A673 (cell line): ENCODE measurements at regions not wholly inside any gene's neighbourhood (a gene's known extent, or its start where the extent isn't known, plus 50 kb on each side); places are given as distances from the start of the nearest gene placed in this dataset.
"Not testable (repeated sequence)": the region's sequence is repeated elsewhere in the genome, so short reads cannot be mapped to it uniquely, and the experiment has no call there.

Experiments used
- BruUV-seq: library from RNA; stranded (reverse); fragments of 400-500 nt; replicated peaks from 2 replicates; lab custom pipeline; 2021; lab: Mats Ljungman, UMichigan
- CTCF ChIA-PET: fragments of 300-600 bp; sonication (Branson Sonifier 250); formaldehyde crosslinking; loops from one replicate; lab custom pipeline; 2022; ENCODE audit warnings: antibody characterized with exemption; lab: Charles Lee
- POLR2A ChIA-PET: fragments of 300-600 bp; sonication (Branson Sonifier 250); formaldehyde crosslinking; loops from one replicate; lab custom pipeline; 2022; ENCODE audit warnings: antibody characterized with exemption; ENCODE audit not compliant: low non-redundant PET; lab: Charles Lee
- DNase-seq: peaks from one replicate; pipeline ENCODE4 v3.0.0-alpha.2; 2015; ENCODE audit warnings: low spot score
- H3K27ac ChIP-seq: fragments of 200-600 bp; sonication (generic); 2 replicates; pipeline ENCODE4 v1.5.1; 2016; ENCODE audit warnings: mixed run types, low read depth, mild to moderate bottlenecking, mixed read lengths, antibody characterized with exemption, low read length; ENCODE audit not compliant: poor library complexity, severe bottlenecking
- H3K27me3 ChIP-seq: fragments of 200-600 bp; sonication (generic); replicated peaks from 2 replicates; pipeline ENCODE4 v1.6.1; 2017; ENCODE audit warnings: mixed run types, low read depth, mild to moderate bottlenecking, mixed read lengths, antibody characterized with exemption, low read length; ENCODE audit not compliant: insufficient read depth, poor library complexity
- H3K36me3 ChIP-seq: fragments of 200-600 bp; sonication (generic); 2 replicates; pipeline ENCODE4 v1.6.1; 2016; ENCODE audit warnings: mixed run types, mild to moderate bottlenecking, mixed read lengths, antibody characterized with exemption, low read length; ENCODE audit not compliant: insufficient read depth, poor library complexity, severe bottlenecking
- H3K4me1 ChIP-seq: fragments of 200-600 bp; sonication (generic); 2 replicates; pipeline ENCODE4 v1.6.1; 2017; ENCODE audit warnings: mixed run types, mild to moderate bottlenecking, mixed read lengths, antibody characterized with exemption, low read length; ENCODE audit not compliant: insufficient read depth, poor library complexity, severe bottlenecking
- H3K4me3 ChIP-seq: fragments of 200-600 bp; sonication (generic); 2 replicates; pipeline ENCODE4 v1.5.1; 2016; ENCODE audit warnings: low read depth, mixed run types, mild to moderate bottlenecking, mixed read lengths, low read length; ENCODE audit not compliant: poor library complexity, severe bottlenecking
- H3K9me3 ChIP-seq: fragments of 200-600 bp; sonication (generic); 2 replicates; pipeline ENCODE4 v1.6.1; 2016; ENCODE audit warnings: mixed run types, low read depth, mild to moderate bottlenecking, mixed read lengths, antibody characterized with exemption, low read length; ENCODE audit not compliant: poor library complexity, severe bottlenecking
- EZH2 ChIP-seq: fragments of 200-600 bp; sonication (generic); IDR thresholded peaks from 2 replicates; pipeline ENCODE4 v1.6.1; 2017; ENCODE audit warnings: borderline replicate concordance, low read depth, mild to moderate bottlenecking, mixed read lengths, antibody characterized with exemption, low read length; ENCODE audit not compliant: poor library complexity, severe bottlenecking
- intact Hi-C: fragments of 100-400 bp; cut with micrococcal nuclease; formaldehyde crosslinking; loops from one replicate; pipeline ENCODE4 v1.10.0; 2022; ENCODE audit not compliant: unreplicated experiment
- TF ChIP-seq, protein P1 (sequence below): fragments of 300-800, 200-600 bp; sonication (generic); conservative IDR thresholded peaks from 2 replicates; pipeline ENCODE4 v1.5.1; 2017; ENCODE audit warnings: low read depth, mild to moderate bottlenecking, antibody characterized with exemption, low read length, moderate library complexity, mixed read lengths

DNA sequence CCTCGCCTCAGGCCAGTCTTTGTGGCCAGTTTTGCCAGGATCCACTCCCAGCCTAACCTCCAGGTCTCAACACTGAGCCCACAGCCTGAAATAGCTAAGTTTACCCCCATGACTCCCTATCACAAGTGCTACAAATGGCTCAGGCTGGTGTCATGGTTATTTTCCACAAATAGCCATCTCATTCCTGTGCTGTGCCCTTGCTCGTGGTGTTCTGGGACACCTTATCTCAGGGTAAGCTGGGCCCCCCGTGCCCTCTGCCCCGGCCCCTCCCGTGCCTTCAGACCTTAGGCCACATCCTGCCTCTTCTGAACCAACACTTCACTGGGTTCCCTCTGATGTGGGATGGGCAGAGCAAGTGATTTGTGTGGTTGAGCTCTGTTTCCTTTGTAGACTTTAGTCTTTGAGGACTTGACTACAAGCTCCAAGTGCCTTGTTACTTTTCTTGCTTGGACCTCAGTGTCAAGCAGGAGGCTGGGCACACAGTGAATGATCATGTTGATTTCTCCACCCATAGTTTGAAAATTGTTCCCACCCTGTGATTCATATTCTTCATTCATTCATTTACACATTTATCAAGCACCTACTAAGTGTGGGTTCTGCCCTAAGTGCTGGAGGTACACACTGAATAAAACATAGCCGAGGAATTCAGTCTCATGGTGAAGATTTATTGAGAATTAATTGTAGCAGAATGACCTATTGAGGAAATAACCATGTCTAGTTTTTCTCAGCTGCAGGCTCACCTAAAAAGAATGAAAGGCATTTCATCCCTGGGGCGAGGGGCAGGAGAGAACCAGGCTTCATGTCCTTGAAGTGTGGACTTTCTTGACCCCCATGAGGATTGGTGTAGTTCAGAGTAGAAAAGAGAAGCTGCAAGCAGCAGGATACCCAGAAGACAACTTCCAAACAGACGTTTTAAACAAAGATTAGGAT is 84.5 kb upstream of the CTNNA1 start:
- intact Hi-C loops = no loop called here
- no peaks in the 10 kb centered on the region for H3K9me3 ChIP-seq
- BruUV-seq = no TSS peak
- no peaks in the 10 kb centered on the region for H3K4me1 ChIP-seq
- H3K36me3 ChIP-seq = no peaks in the 10 kb centered on the region
- no peak overlapping the region for H3K27ac ChIP-seq
- no peaks in the 10 kb centered on the region for H3K27me3 ChIP-seq
- TF ChIP-seq, protein P1, sequence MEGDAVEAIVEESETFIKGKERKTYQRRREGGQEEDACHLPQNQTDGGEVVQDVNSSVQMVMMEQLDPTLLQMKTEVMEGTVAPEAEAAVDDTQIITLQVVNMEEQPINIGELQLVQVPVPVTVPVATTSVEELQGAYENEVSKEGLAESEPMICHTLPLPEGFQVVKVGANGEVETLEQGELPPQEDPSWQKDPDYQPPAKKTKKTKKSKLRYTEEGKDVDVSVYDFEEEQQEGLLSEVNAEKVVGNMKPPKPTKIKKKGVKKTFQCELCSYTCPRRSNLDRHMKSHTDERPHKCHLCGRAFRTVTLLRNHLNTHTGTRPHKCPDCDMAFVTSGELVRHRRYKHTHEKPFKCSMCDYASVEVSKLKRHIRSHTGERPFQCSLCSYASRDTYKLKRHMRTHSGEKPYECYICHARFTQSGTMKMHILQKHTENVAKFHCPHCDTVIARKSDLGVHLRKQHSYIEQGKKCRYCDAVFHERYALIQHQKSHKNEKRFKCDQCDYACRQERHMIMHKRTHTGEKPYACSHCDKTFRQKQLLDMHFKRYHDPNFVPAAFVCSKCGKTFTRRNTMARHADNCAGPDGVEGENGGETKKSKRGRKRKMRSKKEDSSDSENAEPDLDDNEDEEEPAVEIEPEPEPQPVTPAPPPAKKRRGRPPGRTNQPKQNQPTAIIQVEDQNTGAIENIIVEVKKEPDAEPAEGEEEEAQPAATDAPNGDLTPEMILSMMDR = no peak
- no peak for TF ChIP-seq EZH2
- no peak for DNase-seq
- H3K4me3 ChIP-seq = no peak overlapping the region
- CTCF ChIA-PET = no interaction called here
- POLR2A ChIA-PET = no interaction called here

DNA sequence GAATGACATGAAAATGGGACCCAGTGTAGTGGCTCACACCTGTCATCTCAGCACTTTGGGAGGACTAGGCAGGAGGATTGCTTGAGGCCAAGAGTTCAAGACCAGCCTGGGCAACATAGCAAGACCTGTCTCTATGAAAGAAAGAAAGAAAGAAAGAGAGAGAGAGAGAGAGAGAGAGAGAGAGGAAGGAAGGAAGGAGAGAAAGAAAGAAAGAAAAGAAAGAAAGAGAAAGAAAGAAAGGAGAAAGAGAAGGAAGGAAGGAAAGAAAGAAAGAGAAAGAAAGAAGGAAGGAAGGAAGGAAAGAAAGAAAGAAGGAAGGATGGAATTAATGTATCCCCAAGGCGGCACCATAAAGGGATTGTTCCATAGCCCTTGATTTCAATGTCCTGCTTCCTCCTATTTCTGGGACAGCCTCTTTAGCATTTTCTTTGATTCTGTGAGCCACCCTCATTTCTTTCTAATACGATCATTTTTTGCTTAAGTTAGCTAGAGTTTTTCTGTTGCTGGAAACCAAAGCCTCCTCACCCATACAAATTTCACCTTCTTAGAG is 85.4 kb upstream of the CTNNA1 start:
- BruUV-seq, intact Hi-C loops: not testable (repeated sequence)

DNA sequence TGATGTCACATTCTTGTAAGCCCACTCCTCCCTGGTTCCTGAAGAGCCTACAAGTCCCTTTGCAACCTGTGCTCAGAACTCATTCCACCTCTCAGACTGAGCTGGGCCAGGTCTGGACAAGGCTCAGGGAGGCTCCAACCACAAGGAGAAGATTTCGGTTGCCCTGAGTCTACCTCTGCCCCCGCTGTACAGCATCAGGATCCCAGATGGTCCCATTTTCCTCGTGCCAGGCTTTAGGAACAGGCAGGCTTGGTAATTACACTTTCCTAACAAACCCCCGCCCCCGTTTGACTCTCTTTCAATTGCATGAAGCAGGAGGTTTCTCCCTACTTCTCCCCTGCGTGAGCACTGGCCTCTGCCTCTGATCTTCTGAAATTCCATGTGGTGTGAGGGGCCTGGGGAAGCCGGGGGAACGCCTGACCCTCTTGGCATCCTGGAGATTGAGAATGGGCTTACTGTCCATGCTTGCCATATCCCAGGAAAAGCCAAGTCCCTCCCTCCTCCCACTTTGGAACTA is 86.9 kb upstream of the CTNNA1 start:
- no peak for DNase-seq
- H3K27ac ChIP-seq = no peak overlapping the region
- H3K27me3 ChIP-seq = no peaks in the 10 kb centered on the region
- BruUV-seq = no TSS peak
- ChIA-PET CTCF (no interaction called here), POLR2A (no interaction called here)
- H3K4me1 ChIP-seq = peaks cover 12% of the 10 kb centered on the region
- intact Hi-C loops = no loop called here
- H3K4me3 ChIP-seq = no peak overlapping the region
- H3K36me3 ChIP-seq = no peaks in the 10 kb centered on the region
- TF ChIP-seq EZH2 = no peak
- no peaks in the 10 kb centered on the region for H3K9me3 ChIP-seq

More for the DNA sequence above, 85.4 kb upstream of the CTNNA1 start:
- CTCF ChIA-PET, H3K36me3 ChIP-seq, DNase-seq, H3K9me3 ChIP-seq, H3K27me3 ChIP-seq, H3K4me1 ChIP-seq, POLR2A ChIA-PET, H3K27ac ChIP-seq, H3K4me3 ChIP-seq: not testable (repeated sequence)

DNA sequence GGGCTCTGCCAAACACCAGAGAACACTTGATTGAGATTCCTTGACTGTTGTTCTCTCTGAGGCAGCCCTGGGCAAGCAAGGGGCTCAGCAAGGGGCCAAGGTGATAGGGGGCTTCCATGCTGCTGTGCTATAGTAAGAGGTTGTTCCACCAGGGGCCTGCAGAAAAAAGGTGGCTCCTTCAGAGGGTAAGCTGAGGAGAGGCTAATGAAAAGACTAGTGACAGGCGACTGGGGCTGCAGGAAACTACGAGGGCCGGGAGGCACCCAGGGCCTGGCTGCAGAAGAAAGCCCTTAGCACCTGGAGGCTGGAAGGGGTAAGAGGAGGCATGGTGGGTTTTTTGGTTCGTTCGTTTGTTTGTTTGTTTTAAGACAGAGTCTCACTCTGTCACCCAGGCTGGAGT is 88.0 kb upstream of the CTNNA1 start:
- Histone ChIP-seq H3K36me3 (no peaks in the 10 kb centered on the region), H3K4me1 (peaks cover 15% of the 10 kb centered on the region), H3K27me3 (no peaks in the 10 kb centered on the region), H3K4me3 (no peak overlapping the region), H3K27ac (no peak overlapping the region), H3K9me3 (no peaks in the 10 kb centered on the region)
- intact Hi-C loops = no loop called here
- no TSS peak for BruUV-seq
- CTCF ChIA-PET = no interaction called here
- POLR2A ChIA-PET = no interaction called here
- no peak for TF ChIP-seq EZH2
- TF ChIP-seq, protein P1 = no peak
- DNase-seq = no peak
